H1 (cell line): ENCODE measurements at regions not wholly inside any gene's neighbourhood (a gene's known extent, or its start where the extent isn't known, plus 50 kb on each side); places are given as distances from the start of the nearest gene placed in this dataset.
A peak's percentile ranks its signal among the peaks of the same experiment; 100 is the strongest.

Experiments
- CTCF ChIA-PET: fragments of 300-600 bp; sonication (Branson Sonifier 250); formaldehyde crosslinking; loops from one replicate; lab custom pipeline; 2021; ENCODE audit not compliant: partially characterized antibody; lab: Charles Lee
- POLR2A ChIA-PET: fragments of 300-600 bp; sonication (Branson Sonifier 250); formaldehyde crosslinking; loops from one replicate; lab custom pipeline; 2021; ENCODE audit warnings: inconsistent platforms; ENCODE audit not compliant: partially characterized antibody; lab: Charles Lee
- DNase-seq, 2 experiments: peaks; one replicate each; pipeline versions ENCODE4 v3.0.0 to v3.0.0-alpha.2; 2010 to 2022; ENCODE audit warnings: low spot score in 2 of 2, low read depth in 1 of 2, mixed read lengths in 1 of 2
- FAIRE-seq: peaks from 2 replicates; lab custom pipeline; 2011; peaks lifted over from hg19 to GRCh38; lab: Jason Lieb, UNC
- H2AFZ ChIP-seq: 2 replicates; pipeline ENCODE4 v1.8.1; 2012; ENCODE audit warnings: low read length, inconsistent platforms
- H2AK5ac ChIP-seq: 2 replicates; pipeline ENCODE4 v1.6.1; 2013; ENCODE audit warnings: low read depth, low read length
- H2BK120ac ChIP-seq: replicated peaks from 2 replicates; pipeline ENCODE3; 2013; ENCODE audit warnings: low read depth, low read length, inconsistent platforms
- H2BK12ac ChIP-seq: 2 replicates; pipeline ENCODE4 v1.6.1; 2013; ENCODE audit warnings: low read depth, low read length
- H2BK15ac ChIP-seq: 2 replicates; pipeline ENCODE4 v1.6.1; 2013; ENCODE audit warnings: low read length
- H2BK20ac ChIP-seq: 2 replicates; pipeline ENCODE4 v1.6.1; 2013; ENCODE audit warnings: low read length
- H2BK5ac ChIP-seq: 2 replicates; pipeline ENCODE4 v1.6.1; 2013; ENCODE audit warnings: low read depth, low read length
- H3K14ac ChIP-seq: 2 replicates; pipeline ENCODE4 v1.6.1; 2013; ENCODE audit warnings: inconsistent platforms; ENCODE audit not compliant: insufficient read length
- H3K18ac ChIP-seq: 2 replicates; pipeline ENCODE4 v1.6.1; 2013; ENCODE audit warnings: low read length; ENCODE audit errors: extremely low read depth
- H3K23ac ChIP-seq: 2 replicates; pipeline ENCODE4 v1.6.1; 2013; ENCODE audit warnings: inconsistent platforms; ENCODE audit not compliant: insufficient read length
- H3K23me2 ChIP-seq: 2 replicates; pipeline ENCODE4 v1.6.1; 2013; ENCODE audit warnings: low read depth, low read length
- H3K27ac ChIP-seq: 2 replicates; pipeline ENCODE4 v1.6.1; 2011; ENCODE audit warnings: low read depth, low read length, inconsistent platforms
- H3K27me3 ChIP-seq, 4 experiments: replicated peaks in 1 of 4; 1 replicate in 1 of 4; 2 replicates in 3 of 4; pipeline versions ENCODE4 v1.6.1 to v1.8.1; 2011 to 2013; ENCODE audit warnings: low read length in 3 of 4, mild to moderate bottlenecking in 3 of 4, inconsistent platforms in 2 of 4, mixed read lengths in 2 of 4, moderate library complexity in 1 of 4; ENCODE audit not compliant: control insufficient read depth in 3 of 4, insufficient read depth in 3 of 4; ENCODE audit errors: extremely low read depth in 1 of 4
- H3K36me3 ChIP-seq, 4 experiments: 2 replicates each; pipeline versions ENCODE4 v1.6.1 to v1.8.1; 2011 to 2013; ENCODE audit warnings: mild to moderate bottlenecking in 4 of 4, low read length in 3 of 4, moderate library complexity in 2 of 4, control low read depth in 1 of 4, inconsistent platforms in 1 of 4; ENCODE audit not compliant: insufficient read depth in 4 of 4, control insufficient read depth in 2 of 4
- H3K4ac ChIP-seq: replicated peaks from 2 replicates; pipeline ENCODE3; 2013; ENCODE audit warnings: low read length, low read depth, mixed read lengths, inconsistent platforms; ENCODE audit not compliant: insufficient read length
- H3K4me1 ChIP-seq, 4 experiments: replicated peaks in 1 of 4; 1 replicate in 1 of 4; 2 replicates in 3 of 4; pipeline versions ENCODE4 v1.6.1 to v1.8.1; 2011 to 2013; ENCODE audit warnings: low read length in 3 of 4, inconsistent platforms in 2 of 4, mixed read lengths in 1 of 4; ENCODE audit not compliant: insufficient read depth in 4 of 4, control insufficient read depth in 3 of 4
- H3K4me2 ChIP-seq, 2 experiments: 2 replicates each; pipeline versions ENCODE4 v1.6.1 to v1.8.1; 2011 to 2013; ENCODE audit warnings: low read depth in 2 of 2, low read length in 2 of 2, control low read depth in 1 of 2, inconsistent platforms in 1 of 2, mild to moderate bottlenecking in 1 of 2; ENCODE audit not compliant: insufficient read depth in 1 of 2
- H3K4me3 ChIP-seq, 4 experiments: fragments of 200-600, 300-600 bp in 1 of 4; sonication (generic), shearing (Covaris generic), sonication (Bioruptor Twin) in 1 of 4; 2 replicates each; pipeline versions ENCODE4 v1.5.1 to v1.8.1; 2011 to 2016; ENCODE audit warnings: low read length in 4 of 4, low read depth in 3 of 4, control low read depth in 2 of 4, inconsistent platforms in 2 of 4, mild to moderate bottlenecking in 2 of 4, mixed read lengths in 1 of 4, moderate library complexity in 1 of 4; ENCODE audit not compliant: insufficient read depth in 2 of 4; ENCODE audit errors: extremely low read depth in 1 of 4
- H3K56ac ChIP-seq: replicated peaks from 2 replicates; pipeline ENCODE3; 2013; ENCODE audit warnings: low read depth, mild to moderate bottlenecking, mixed read lengths, low read length, inconsistent platforms; ENCODE audit not compliant: insufficient read length
- H3K79me1 ChIP-seq: 2 replicates; pipeline ENCODE4 v1.6.1; 2013; ENCODE audit warnings: low read depth, low read length, control low read depth
- H3K79me2 ChIP-seq, 2 experiments: 2 replicates each; pipeline versions ENCODE4 v1.6.1 to v1.8.1; 2012 to 2013; ENCODE audit warnings: low read length in 2 of 2, mild to moderate bottlenecking in 2 of 2, inconsistent platforms in 1 of 2; ENCODE audit not compliant: insufficient read depth in 2 of 2, control insufficient read depth in 1 of 2
- H3K9ac ChIP-seq, 4 experiments: replicated peaks in 1 of 4; 1 replicate in 1 of 4; 2 replicates in 3 of 4; pipeline versions ENCODE4 v1.6.1 to v1.8.1; 2011 to 2013; ENCODE audit warnings: low read depth in 3 of 4, low read length in 3 of 4, control low read depth in 2 of 4, mild to moderate bottlenecking in 2 of 4, moderate library complexity in 2 of 4, inconsistent platforms in 1 of 4; ENCODE audit errors: extremely low read depth in 1 of 4
- H3K9me3 ChIP-seq, 2 experiments: 2 replicates each; pipeline versions ENCODE4 v1.6.1 to v1.8.1; 2012 to 2013; ENCODE audit warnings: mild to moderate bottlenecking in 2 of 2, moderate library complexity in 2 of 2, control low read depth in 1 of 2, inconsistent platforms in 1 of 2, low read depth in 1 of 2, low read length in 1 of 2, mixed read lengths in 1 of 2; ENCODE audit not compliant: insufficient read depth in 2 of 2
- H4K20me1 ChIP-seq, 2 experiments: replicated peaks in 1 of 2; 2 replicates each; pipeline versions ENCODE3 to v1.8.1; 2011 to 2013; ENCODE audit warnings: inconsistent platforms in 2 of 2, low read length in 2 of 2, mild to moderate bottlenecking in 1 of 2; ENCODE audit not compliant: insufficient read depth in 2 of 2, control insufficient read depth in 1 of 2
- H4K5ac ChIP-seq: 2 replicates; pipeline ENCODE4 v1.6.1; 2013; ENCODE audit warnings: low read length, low read depth, mixed read lengths, inconsistent platforms; ENCODE audit not compliant: insufficient read length
- H4K8ac ChIP-seq: 2 replicates; pipeline ENCODE4 v1.8.0; 2013; ENCODE audit warnings: mild to moderate bottlenecking, moderate library complexity, low read length, inconsistent platforms; ENCODE audit not compliant: insufficient read depth; ENCODE audit errors: extremely low read depth
- H4K91ac ChIP-seq: replicated peaks from 2 replicates; pipeline ENCODE3; 2013; ENCODE audit warnings: low read length, mixed read lengths, inconsistent platforms; ENCODE audit not compliant: insufficient read length
- BACH1 ChIP-seq: IDR thresholded peaks from 2 replicates; pipeline ENCODE4 v1.6.1; 2012; ENCODE audit warnings: low read length, improper control_type of control experiment
- BCL11A ChIP-seq, 2 experiments: IDR thresholded peaks; one replicate each; pipeline ENCODE4 v1.6.1; 2011; ENCODE audit warnings: low read depth in 2 of 2, low read length in 2 of 2, mild to moderate bottlenecking in 2 of 2
- CTBP2 ChIP-seq: IDR thresholded peaks from 2 replicates; pipeline ENCODE4 v1.7.0; 2011; ENCODE audit warnings: borderline replicate concordance, mild to moderate bottlenecking, moderate library complexity, mixed read lengths, low read length; ENCODE audit not compliant: insufficient read depth, insufficient read length
- EGR1 ChIP-seq: IDR thresholded peaks from 2 replicates; pipeline ENCODE4 v1.6.1; 2011; ENCODE audit warnings: low read depth, low read length, borderline replicate concordance
- KDM4A ChIP-seq: IDR thresholded peaks from one replicate; pipeline ENCODE4 v1.7.1; 2012; ENCODE audit warnings: low read depth, mild to moderate bottlenecking, moderate library complexity, low read length, inconsistent platforms; ENCODE audit not compliant: severe bottlenecking
- KDM5A ChIP-seq: fragments of 200-600 bp; IDR thresholded peaks from 2 replicates; pipeline ENCODE4 v1.7.1; 2012; ENCODE audit warnings: mild to moderate bottlenecking, low read length, inconsistent platforms, mixed read lengths
- SIN3A ChIP-seq, 2 experiments: IDR thresholded peaks in 1 of 2; conservative IDR thresholded peaks in 1 of 2; 2 replicates each; pipeline ENCODE4 v1.6.1; 2011 to 2012; ENCODE audit warnings: low read length in 2 of 2, improper control_type of control experiment in 1 of 2, low read depth in 1 of 2, mild to moderate bottlenecking in 1 of 2
- SP2 ChIP-seq: IDR thresholded peaks from 2 replicates; pipeline ENCODE4 v1.6.1; 2012; ENCODE audit warnings: mild to moderate bottlenecking, low read length, inconsistent platforms
- SUZ12 ChIP-seq: fragments of 200-600 bp; sonication (generic); IDR thresholded peaks from 2 replicates; pipeline ENCODE4 v1.6.1; 2012; ENCODE audit warnings: mild to moderate bottlenecking, inconsistent platforms, low read length, moderate library complexity, mixed read lengths
- TCF12 ChIP-seq: IDR thresholded peaks from 2 replicates; pipeline ENCODE4 v1.6.1; 2011; ENCODE audit warnings: low read depth, mild to moderate bottlenecking, low read length
- WGBS, 2 experiments: shearing (Covaris generic) in 1 of 2; methylation state at CpG; one replicate each; pipeline versions ENCODE4 v1.1.6 to v1.1.7; 2013 to 2015; ENCODE audit warnings: low lambda C conversion rate in 2 of 2, mixed read lengths in 2 of 2, inconsistent platforms in 1 of 2, low coverage in 1 of 2, missing lambda C conversion rate in 1 of 2; ENCODE audit not compliant: insufficient replicate concordance in 2 of 2, insufficient coverage in 1 of 2, insufficient read length in 1 of 2; ENCODE audit errors: extremely low coverage in 1 of 2, missing lambda C conversion rate in 1 of 2; 5-methylcytosine and 5-hydroxymethylcytosine counted together
- TF ChIP-seq, protein P1 (sequence below): IDR thresholded peaks from 2 replicates; pipeline ENCODE4 v1.6.1; 2012; ENCODE audit warnings: low read length, inconsistent platforms

DNA sequence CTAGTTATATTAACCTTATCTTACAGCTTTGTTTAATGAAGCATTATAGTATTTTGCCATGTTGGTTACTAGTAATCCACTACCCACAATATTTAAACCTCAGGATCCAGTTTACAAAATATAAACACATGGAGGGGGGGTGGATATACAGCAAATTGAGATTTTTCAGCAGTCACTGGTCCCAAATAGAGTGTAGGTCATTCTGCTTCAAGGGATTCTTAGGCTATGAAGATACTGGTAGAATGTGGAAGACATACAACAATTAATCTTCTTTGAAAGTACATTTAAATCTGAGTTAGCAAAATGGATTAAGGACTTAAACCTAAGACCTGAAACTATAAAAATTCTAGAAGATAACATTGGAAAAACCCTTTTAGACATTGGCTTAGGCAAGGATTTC, 569.6 kb downstream of the ZNF674 start (continued):
- no peak for TF ChIP-seq KDM5A

DNA sequence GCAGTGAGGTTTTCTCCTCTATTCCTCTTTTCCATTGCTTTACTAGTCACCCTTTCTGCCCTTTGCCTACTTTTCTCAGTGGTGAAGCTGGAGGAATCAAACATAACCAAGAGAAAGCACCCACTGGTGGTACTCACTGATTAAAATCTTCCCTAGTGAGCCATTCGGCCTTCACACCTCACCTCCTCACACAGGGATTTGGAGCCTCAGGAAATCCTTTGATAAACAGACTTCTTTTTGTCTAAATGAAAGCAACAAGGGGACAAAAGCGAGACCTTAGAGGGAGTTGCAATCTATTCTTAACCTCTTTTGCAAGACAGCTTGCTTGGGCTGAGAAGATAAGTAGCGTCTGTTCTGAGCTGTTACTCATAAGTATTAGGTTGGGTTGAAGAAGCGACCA, 572.6 kb downstream of the ZNF674 start:
- CTCF ChIA-PET, result no interaction called here
- TF ChIP-seq BACH1 (no peak), TCF12 (no peak), CTBP2 (no peak), KDM4A (no peak), SIN3A (conservative IDR thresholded peaks at IDR 0.05 in 1 of 2, IDR thresholded peaks at IDR 0.05 in 1 of 2; ENCODE audit: low read depth in 1 of 2, low read length in 2 of 2) (no peak), EGR1 (no peak), SP2 (no peak), SUZ12 (no peak), BCL11A (IDR thresholded peaks at IDR 0.05; ENCODE audit: low read depth in 2 of 2, low read length in 2 of 2) (no peak)
- TF ChIP-seq, protein P1, sequence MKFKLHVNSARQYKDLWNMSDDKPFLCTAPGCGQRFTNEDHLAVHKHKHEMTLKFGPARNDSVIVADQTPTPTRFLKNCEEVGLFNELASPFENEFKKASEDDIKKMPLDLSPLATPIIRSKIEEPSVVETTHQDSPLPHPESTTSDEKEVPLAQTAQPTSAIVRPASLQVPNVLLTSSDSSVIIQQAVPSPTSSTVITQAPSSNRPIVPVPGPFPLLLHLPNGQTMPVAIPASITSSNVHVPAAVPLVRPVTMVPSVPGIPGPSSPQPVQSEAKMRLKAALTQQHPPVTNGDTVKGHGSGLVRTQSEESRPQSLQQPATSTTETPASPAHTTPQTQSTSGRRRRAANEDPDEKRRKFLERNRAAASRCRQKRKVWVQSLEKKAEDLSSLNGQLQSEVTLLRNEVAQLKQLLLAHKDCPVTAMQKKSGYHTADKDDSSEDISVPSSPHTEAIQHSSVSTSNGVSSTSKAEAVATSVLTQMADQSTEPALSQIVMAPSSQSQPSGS, result no peak

More for the DNA sequence above, 572.6 kb downstream of the ZNF674 start:
- Histone ChIP-seq H2BK12ac (no peak overlapping the region), H3K79me1 (no peaks in the 10 kb centered on the region), H4K20me1 (no peaks in the 10 kb centered on the region), H2BK20ac (no peak overlapping the region), H2AFZ (no peak overlapping the region), H3K4me2 (no peak overlapping the region), H3K4me1 (no peaks in the 10 kb centered on the region), H3K27ac (no peak overlapping the region), H4K5ac (no peak overlapping the region), H3K18ac (no peak overlapping the region), H2BK5ac (no peak overlapping the region), H4K91ac (no peak overlapping the region), H3K56ac (no peak overlapping the region), H3K9me3 (no peaks in the 10 kb centered on the region), H3K14ac (no peak overlapping the region), H3K4ac (no peak overlapping the region), H3K27me3 (no peaks in the 10 kb centered on the region), H3K36me3 (no peaks in the 10 kb centered on the region), H3K9ac (no peak overlapping the region), H3K23me2 (no peaks in the 10 kb centered on the region), H3K79me2 (no peaks in the 10 kb centered on the region), H3K4me3 (no peak overlapping the region), H2BK120ac (no peak overlapping the region), H2AK5ac (no peak overlapping the region), H4K8ac (no peak overlapping the region), H2BK15ac (no peak overlapping the region), H3K23ac (no peak overlapping the region)
- DNase-seq, result no peak
- WGBS, 2 experiments, result 78% methylated on average over 4 of the region's 4 CpGs; no CpG with 5 or more reads in 1 of the 2 experiments
- peak; percentile 71 for FAIRE-seq
- POLR2A ChIA-PET, result no interaction called here
